ENCODE measurements at regions not wholly inside any gene's neighbourhood (a gene's known extent, or its start where the extent isn't known, plus 50 kb on each side); places are given as distances from the start of the nearest gene placed in this dataset.

- Mint-ChIP-seq H3K27me3 (ENCODE audit: low read depth, unreplicated experiment) (peaks cover 34% of the 10 kb centered on the region), H3K4me1 (ENCODE audit: low read depth, unreplicated experiment) (no peaks in the 10 kb centered on the region), H3K9me3 (ENCODE audit: unreplicated experiment) (no peaks in the 10 kb centered on the region), H3K4me3 (ENCODE audit: unreplicated experiment) (no peak overlapping the region), H3K36me3 (ENCODE audit: low read depth, unreplicated experiment) (no peaks in the 10 kb centered on the region), H3K27ac (ENCODE audit: unreplicated experiment) (no peak overlapping the region)
- Histone ChIP-seq H3K36me3 (ENCODE audit: insufficient read depth, low read length) (no peaks in the 10 kb centered on the region), H3K4me3 (ENCODE audit: insufficient read depth, low read depth, low read length) (no peak overlapping the region), H3K9me3 (ENCODE audit: insufficient read depth, low read depth, low read length) (no peaks in the 10 kb centered on the region), H2AFZ (ENCODE audit: low read depth, low read length) (no peak overlapping the region), H3K79me2 (ENCODE audit: insufficient read depth, low read length) (no peaks in the 10 kb centered on the region), H4K20me1 (ENCODE audit: insufficient read depth, low read length) (no peaks in the 10 kb centered on the region), H3K27ac (ENCODE audit: low read depth, low read length) (no peak overlapping the region), H3K9ac (ENCODE audit: low read length) (no peak overlapping the region), H3K27me3 (ENCODE audit: insufficient read depth, low read length) (no peaks in the 10 kb centered on the region), H3K4me1 (ENCODE audit: insufficient read depth, low read length) (no peaks in the 10 kb centered on the region), H3K4me2 (ENCODE audit: low read length) (no peak overlapping the region)
- no peak for TF ChIP-seq EZH2 (IDR thresholded peaks at IDR 0.05; ENCODE audit: insufficient read depth, low read length)
- no peak for TF ChIP-seq CTCF (IDR thresholded peaks at IDR 0.05; ENCODE audit: insufficient read depth, low read depth, low read length)
- FAIRE-seq: no peak
- DNase-seq (ENCODE audit: low read depth): no peak
These were observed 151.5 kb upstream of the MYCN start for GRCh38 chr2:15788830-15789229.

GRCh38 chr2:15789381-15790062 is 150.8 kb upstream of the MYCN start:
- no peak overlapping the region for H3K27ac Mint-ChIP-seq (ENCODE audit: unreplicated experiment)

More at GRCh38 chr2:15789381-15790062, 150.8 kb upstream of the MYCN start:
- Histone ChIP-seq H3K4me2 (ENCODE audit: low read length) (no peak overlapping the region), H3K27me3 (ENCODE audit: insufficient read depth, low read length) (no peaks in the 10 kb centered on the region), H4K20me1 (ENCODE audit: insufficient read depth, low read length) (no peaks in the 10 kb centered on the region), H3K79me2 (ENCODE audit: insufficient read depth, low read length) (no peaks in the 10 kb centered on the region), H3K36me3 (ENCODE audit: insufficient read depth, low read length) (no peaks in the 10 kb centered on the region), H3K27ac (ENCODE audit: low read depth, low read length) (no peak overlapping the region), H3K9ac (ENCODE audit: low read length) (no peak overlapping the region), H3K9me3 (ENCODE audit: insufficient read depth, low read depth, low read length) (no peaks in the 10 kb centered on the region), H3K4me1 (ENCODE audit: insufficient read depth, low read length) (no peaks in the 10 kb centered on the region), H2AFZ (ENCODE audit: low read depth, low read length) (no peak overlapping the region), H3K4me3 (ENCODE audit: insufficient read depth, low read depth, low read length) (no peak overlapping the region)
- TF ChIP-seq CTCF (IDR thresholded peaks at IDR 0.05; ENCODE audit: insufficient read depth, low read depth, low read length): no peak
- no peak for TF ChIP-seq EZH2 (IDR thresholded peaks at IDR 0.05; ENCODE audit: insufficient read depth, low read length)
- no peaks in the 10 kb centered on the region for H3K4me1 Mint-ChIP-seq (ENCODE audit: low read depth, unreplicated experiment)
- H3K36me3 Mint-ChIP-seq (ENCODE audit: low read depth, unreplicated experiment): no peaks in the 10 kb centered on the region
- no peak overlapping the region for H3K4me3 Mint-ChIP-seq (ENCODE audit: unreplicated experiment)
- DNase-seq (ENCODE audit: low read depth) (no peak), FAIRE-seq (no peak)
- H3K9me3 Mint-ChIP-seq (ENCODE audit: unreplicated experiment): no peaks in the 10 kb centered on the region
- H3K27me3 Mint-ChIP-seq (ENCODE audit: low read depth, unreplicated experiment): peaks cover 29% of the 10 kb centered on the region

Data from astrocyte (in vitro differentiated cells and primary cell).